GM21447 (cell line): ENCODE measurements at regions not wholly inside any gene's neighbourhood (a gene's known extent, or its start where the extent isn't known, plus 50 kb on each side); places are given as distances from the start of the nearest gene placed in this dataset.

Source experiments
- ATAC-seq: cut with Tn5 transposase; IDR thresholded peaks from one replicate; pipeline ENCODE4 v1.9.1; 2021; ENCODE audit not compliant: unreplicated experiment

GRCh38 chr20:52289956-52290565 is 98.5 kb upstream of the ZFP64 start:
- ATAC-seq, result no peak

- ATAC-seq, result no peak
These were observed 88.8 kb upstream of the ZFP64 start for GRCh38 chr20:52280407-52280806.

GRCh38 chr20:52279706-52280105 is 88.1 kb upstream of the ZFP64 start:
- ATAC-seq, result no peak

- ATAC-seq, result no peak
These were observed 83.7 kb upstream of the ZFP64 start for GRCh38 chr20:52275181-52275691.

- ATAC-seq, result no peak
These were observed 79.1 kb upstream of the ZFP64 start for GRCh38 chr20:52270696-52271095.

- no peak for ATAC-seq
These were observed 78.5 kb upstream of the ZFP64 start for GRCh38 chr20:52270001-52270606.

- ATAC-seq, result no peak
These were observed 77.7 kb upstream of the ZFP64 start for GRCh38 chr20:52269321-52269720.

GRCh38 chr20:52268184-52268749 is 76.7 kb upstream of the ZFP64 start:
- ATAC-seq, result no peak

GRCh38 chr20:52267418-52267817 is 75.8 kb upstream of the ZFP64 start:
- ATAC-seq, result no peak

- no peak for ATAC-seq
These were observed 72.2 kb upstream of the ZFP64 start for GRCh38 chr20:52263757-52264156.

- no peak for ATAC-seq
These were observed 70.2 kb upstream of the ZFP64 start for GRCh38 chr20:52261792-52262191.

- ATAC-seq, result no peak
These were observed 67.7 kb upstream of the ZFP64 start for GRCh38 chr20:52259295-52259694.

- no peak for ATAC-seq
These were observed 64.9 kb upstream of the ZFP64 start for GRCh38 chr20:52256454-52256853.

- ATAC-seq, result no peak
These were observed 61.1 kb upstream of the ZFP64 start for GRCh38 chr20:52252664-52253063.

- ATAC-seq, result no peak
These were observed 60.2 kb upstream of the ZFP64 start for GRCh38 chr20:52251827-52252226.

GRCh38 chr20:52251136-52251700 is 59.6 kb upstream of the ZFP64 start:
- no peak for ATAC-seq

- no peak for ATAC-seq
These were observed 56.0 kb upstream of the ZFP64 start for GRCh38 chr20:52247548-52247947.

- ATAC-seq, result no peak
These were observed 54.8 kb upstream of the ZFP64 start for GRCh38 chr20:52246366-52246765.

- no peak for ATAC-seq
These were observed 53.1 kb upstream of the ZFP64 start for GRCh38 chr20:52244702-52245101.

- ATAC-seq, result no peak
These were observed 51.0 kb upstream of the ZFP64 start for GRCh38 chr20:52242237-52243230.
